GM12891 (cell line): ENCODE measurements at regions not wholly inside any gene's neighbourhood (a gene's known extent, or its start where the extent isn't known, plus 50 kb on each side); places are given as distances from the start of the nearest gene placed in this dataset.

Experiments
- POLR2A ChIP-seq: IDR thresholded peaks from 2 replicates; pipeline ENCODE4 v1.6.1; 2011; ENCODE audit warnings: low read depth, low read length, control low read depth
- POLR2AphosphoS5 ChIP-seq: IDR thresholded peaks from 2 replicates; pipeline ENCODE4 v1.6.1; 2011; ENCODE audit warnings: low read depth, low read length, control low read depth
- SPI1 ChIP-seq: IDR thresholded peaks from 2 replicates; pipeline ENCODE4 v1.6.1; 2011; ENCODE audit warnings: low read depth, low read length, control low read depth
- TAF1 ChIP-seq: IDR thresholded peaks from 2 replicates; pipeline ENCODE4 v1.6.1; 2011; ENCODE audit warnings: low read depth, low read length, control low read depth

DNA sequence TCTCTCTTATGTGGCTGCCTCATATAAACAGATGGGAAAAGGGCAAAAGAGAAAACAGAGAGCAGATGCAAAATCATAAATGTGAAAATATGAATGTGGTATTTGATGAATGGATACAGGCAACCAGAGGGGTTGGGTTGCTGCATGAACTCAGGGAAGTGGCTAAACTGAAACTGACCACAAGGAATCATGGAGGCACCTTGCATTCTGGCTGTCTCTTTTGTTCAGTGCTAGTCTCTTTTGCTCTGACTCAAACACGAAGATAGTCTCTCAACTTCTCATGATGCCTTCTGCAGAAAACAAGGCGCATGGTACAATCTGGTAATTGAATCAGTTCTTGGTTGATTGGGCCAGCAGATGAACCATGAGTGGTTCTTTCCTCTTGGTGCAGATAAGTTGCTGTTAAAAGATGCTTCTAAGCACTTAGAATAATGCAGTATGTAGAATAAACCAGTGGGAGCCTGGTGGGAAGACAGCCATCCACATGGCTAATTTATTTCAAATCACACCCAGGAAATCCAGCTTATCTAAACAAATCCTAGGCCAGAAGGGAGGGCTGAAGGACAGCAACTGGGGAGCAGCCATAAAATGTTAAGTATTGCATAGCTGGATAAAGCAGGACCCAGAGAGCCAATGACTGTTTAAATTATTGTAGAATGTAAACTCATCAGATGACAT, 64.2 kb downstream of the HLX start:
- no peak for TF ChIP-seq POLR2A
- no peak for TF ChIP-seq POLR2AphosphoS5
- TF ChIP-seq TAF1, result no peak
- TF ChIP-seq SPI1, result no peak
